Superior temporal gyrus (tissue), 1 donor: ENCODE measurements at regions not wholly inside any gene's neighbourhood (a gene's known extent, or its start where the extent isn't known, plus 50 kb on each side); places are given as distances from the start of the nearest gene placed in this dataset.
A peak's percentile ranks its signal among the peaks of the same experiment; 100 is the strongest.

Experiments used
- DNase-seq: peaks from one replicate; pipeline ENCODE4 v3.0.0-alpha.2; 2016; ENCODE audit errors: extremely low spot score

GRCh38 chr10:107834706-107835105, 670.2 kb upstream of the SORCS1 start:
- DNase-seq: no peak

- no peak for DNase-seq
Measured at GRCh38 chr10:107831772-107832171, 667.3 kb upstream of the SORCS1 start.

- no peak for DNase-seq
Measured at GRCh38 chr10:107829161-107829560, 664.7 kb upstream of the SORCS1 start.

GRCh38 chr10:107826171-107826570, 661.7 kb upstream of the SORCS1 start:
- no peak for DNase-seq

GRCh38 chr10:107814865-107815487, 650.5 kb upstream of the SORCS1 start:
- DNase-seq: peak; percentile 74

- no peak for DNase-seq
Measured at GRCh38 chr10:107813451-107814162, 649.1 kb upstream of the SORCS1 start.

GRCh38 chr10:107809889-107810288, 645.4 kb upstream of the SORCS1 start:
- DNase-seq: no peak

- DNase-seq: no peak
Measured at GRCh38 chr10:107807836-107808235, 643.3 kb upstream of the SORCS1 start.

- no peak for DNase-seq
Measured at GRCh38 chr10:107806026-107806425, 641.5 kb upstream of the SORCS1 start.

- DNase-seq: no peak
Measured at GRCh38 chr10:107803546-107803945, 639.0 kb upstream of the SORCS1 start.

- DNase-seq: no peak
Measured at GRCh38 chr10:107800061-107800460, 635.6 kb upstream of the SORCS1 start.

GRCh38 chr10:107790271-107790670, 625.8 kb upstream of the SORCS1 start:
- DNase-seq: no peak

- no peak for DNase-seq
Measured at GRCh38 chr10:107771066-107771465, 606.6 kb upstream of the SORCS1 start.

- DNase-seq: no peak
Measured at GRCh38 chr10:107767185-107767584, 602.7 kb upstream of the SORCS1 start.

GRCh38 chr10:107754814-107755213, 590.3 kb upstream of the SORCS1 start:
- no peak for DNase-seq

GRCh38 chr10:107749235-107749634, 584.7 kb upstream of the SORCS1 start:
- DNase-seq: no peak

GRCh38 chr10:107747851-107748250, 583.3 kb upstream of the SORCS1 start:
- no peak for DNase-seq

GRCh38 chr10:107741971-107742370, 577.5 kb upstream of the SORCS1 start:
- DNase-seq: no peak

- DNase-seq: no peak
Measured at GRCh38 chr10:107740962-107741690, 576.6 kb upstream of the SORCS1 start.

- DNase-seq: no peak
Measured at GRCh38 chr10:107739951-107740350, 575.4 kb upstream of the SORCS1 start.

- no peak for DNase-seq
Measured at GRCh38 chr10:107733328-107734130, 569.0 kb upstream of the SORCS1 start.

- no peak for DNase-seq
Measured at GRCh38 chr10:107732045-107732444, 567.5 kb upstream of the SORCS1 start.
